ENCODE measurements at regions not wholly inside any gene's neighbourhood (a gene's known extent, or its start where the extent isn't known, plus 50 kb on each side); places are given as distances from the start of the nearest gene placed in this dataset.
A peak's percentile ranks its signal among the peaks of the same experiment; 100 is the strongest.

DNA sequence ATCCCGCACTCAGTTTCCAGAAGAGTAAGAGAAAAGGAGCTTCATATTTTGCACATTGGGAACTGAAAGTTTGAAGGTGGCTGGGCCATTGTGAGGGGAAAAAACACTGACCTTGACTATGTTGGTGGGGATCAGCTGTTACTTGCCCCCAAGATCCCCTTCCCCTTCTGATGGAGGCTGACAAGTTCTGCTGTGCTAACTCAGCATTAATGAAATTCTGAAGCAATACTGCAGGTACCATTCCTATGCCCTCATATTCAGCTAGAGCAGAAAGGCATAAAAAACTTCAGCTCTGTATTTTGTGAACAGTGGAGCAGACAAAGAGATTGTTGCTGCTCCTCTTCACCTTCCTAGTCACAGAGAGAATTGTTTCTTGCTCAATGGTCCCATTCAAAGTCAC lies 1013.8 kb upstream of the C9orf72 start:
- DNase-seq: no peak

DNA sequence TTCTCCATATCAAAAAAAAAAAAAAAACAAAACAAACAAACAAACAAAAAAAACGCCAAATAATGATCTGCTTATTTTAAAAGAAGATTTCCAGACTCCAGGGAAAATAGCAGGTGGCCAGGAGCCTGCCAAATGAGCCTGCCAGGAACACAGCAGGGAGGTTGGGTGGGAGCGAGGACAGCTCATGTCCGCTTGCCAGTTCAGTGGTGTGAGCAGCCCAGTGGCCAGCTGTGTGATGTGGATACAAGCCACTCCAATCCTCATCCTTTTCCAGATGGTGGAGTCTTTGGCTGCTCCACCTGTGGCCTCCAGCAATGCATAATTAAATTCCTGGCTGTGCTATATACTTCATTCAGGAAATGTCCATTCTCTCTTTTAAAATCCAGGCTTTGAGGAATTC lies 1025.1 kb upstream of the C9orf72 start:
- peak in 33 of 58 donors; percentile 1 to 66 (median 10) for DNase-seq

GRCh38 chr9:28600226-28600625 lies 1026.9 kb upstream of the C9orf72 start:
- no peak for DNase-seq

DNA sequence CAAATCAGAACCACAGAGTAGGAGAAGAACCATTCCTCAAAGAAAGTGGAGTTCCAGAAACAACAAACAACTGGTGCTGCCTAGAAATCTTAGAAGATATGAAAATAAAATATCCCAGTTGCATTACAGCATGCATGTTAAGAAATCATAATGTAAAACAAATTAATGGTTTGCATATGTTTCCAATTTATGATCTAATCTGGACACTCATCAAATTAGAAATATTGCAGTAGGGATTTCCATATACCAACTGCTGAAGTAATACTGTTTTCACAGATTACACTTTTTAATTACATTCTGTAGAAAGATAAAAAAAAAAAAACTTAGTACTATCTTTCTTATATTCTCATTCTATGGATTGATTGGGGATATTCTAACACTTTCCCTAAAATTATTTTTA lies 1034.6 kb upstream of the C9orf72 start:
- DNase-seq: no peak

DNA sequence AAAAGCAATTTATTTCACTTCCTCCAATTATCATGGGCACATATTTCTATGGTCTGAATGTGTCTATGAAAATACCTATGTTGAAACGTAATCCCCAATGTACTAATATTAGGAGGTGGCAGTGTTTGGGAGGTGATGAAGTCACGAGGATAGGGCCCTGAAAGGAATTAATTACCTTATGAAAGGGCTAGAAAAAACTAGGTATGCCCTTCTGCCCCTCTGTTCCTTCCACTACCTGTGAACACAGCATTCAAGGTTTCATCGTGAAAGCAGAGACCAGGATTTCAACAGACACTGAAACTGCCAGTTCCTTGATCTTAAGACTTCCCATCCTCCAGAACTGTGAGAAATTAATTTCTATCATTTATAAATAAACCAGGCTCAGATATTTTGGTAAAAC lies 1037.1 kb upstream of the C9orf72 start:
- DNase-seq: no peak

- no peak for DNase-seq
Measured at GRCh38 chr9:28616310-28616709, 1043.0 kb upstream of the C9orf72 start.

DNA sequence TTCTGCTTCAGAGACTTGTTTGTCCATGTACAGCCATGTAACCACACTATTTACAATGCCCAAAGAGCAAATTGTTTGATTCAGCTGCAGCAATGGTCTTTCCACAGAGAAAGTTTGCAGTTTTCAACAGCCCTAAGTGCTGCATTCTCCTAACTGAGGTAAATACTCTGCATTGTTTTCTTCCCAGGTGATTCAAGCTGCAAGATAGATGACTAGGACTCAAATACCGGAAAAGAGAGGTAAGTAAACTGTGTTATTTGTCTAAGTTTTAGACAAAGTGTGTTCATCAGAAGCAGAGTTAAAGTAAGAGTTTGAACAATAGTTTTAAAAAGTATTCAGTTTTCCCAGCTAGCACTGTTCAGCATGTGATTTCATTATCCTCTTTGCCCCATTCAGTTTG lies 1046.7 kb upstream of the C9orf72 start:
- no peak for DNase-seq

DNA sequence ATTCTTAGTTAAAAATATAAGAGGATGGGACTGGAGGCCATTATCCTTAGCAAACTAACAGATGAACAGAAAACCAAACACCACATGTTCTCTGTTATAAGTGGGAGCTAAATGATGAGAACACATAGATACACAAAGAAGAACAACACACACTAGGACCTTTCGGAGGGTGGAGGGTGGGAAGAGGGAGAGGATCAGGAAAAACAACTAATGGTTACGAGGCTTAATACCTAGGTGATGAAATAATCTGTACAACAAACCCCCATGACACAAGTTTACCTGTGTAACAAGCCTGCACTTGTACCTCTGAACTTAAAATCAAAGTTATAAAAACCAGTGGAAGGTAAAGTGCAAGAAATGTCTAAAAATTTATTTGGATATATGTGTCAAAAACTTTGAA lies 1047.4 kb upstream of the C9orf72 start:
- no peak for DNase-seq

DNA sequence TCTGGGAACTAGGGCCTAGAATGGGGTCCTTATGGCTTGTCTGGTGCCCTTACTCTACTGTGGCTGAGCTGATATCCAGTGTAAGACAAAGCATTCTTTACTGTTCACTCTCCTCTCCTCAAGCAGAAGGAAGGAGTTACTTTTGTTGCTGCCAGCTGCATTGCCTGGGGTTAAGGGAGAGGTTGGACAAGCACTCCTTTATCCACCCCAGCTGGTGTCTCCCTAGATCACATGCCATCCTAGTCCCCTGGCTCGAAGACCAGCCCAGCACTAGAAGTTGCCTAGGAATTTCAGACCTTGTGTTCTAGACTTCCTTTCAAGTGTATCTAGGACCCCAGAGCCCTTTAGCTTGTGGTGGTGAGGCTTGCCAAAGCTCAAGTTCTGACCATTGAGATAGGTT lies 1051.5 kb upstream of the C9orf72 start:
- DNase-seq: no peak

DNA sequence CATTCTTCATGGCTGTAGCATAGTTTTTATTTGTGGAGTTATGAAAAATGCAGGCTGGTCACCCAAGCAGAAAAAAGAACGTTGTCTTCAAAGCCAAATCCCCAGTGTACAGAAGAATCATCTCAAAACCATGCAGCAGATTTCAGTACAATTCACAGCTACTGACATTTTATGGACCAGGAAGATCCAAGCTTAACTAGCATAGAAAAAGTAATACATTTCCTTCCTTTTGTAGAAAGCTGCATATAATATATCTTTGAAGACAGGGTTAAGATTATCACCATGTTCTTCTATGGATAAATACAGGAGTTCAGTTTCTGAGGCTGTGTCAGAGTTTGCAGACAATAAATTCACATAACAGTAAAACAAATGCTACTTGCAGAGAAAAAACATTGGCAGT lies 1054.8 kb upstream of the C9orf72 start:
- no peak for DNase-seq

- no peak for DNase-seq
Measured at GRCh38 chr9:28648723-28649122, 1075.4 kb upstream of the C9orf72 start.

DNA sequence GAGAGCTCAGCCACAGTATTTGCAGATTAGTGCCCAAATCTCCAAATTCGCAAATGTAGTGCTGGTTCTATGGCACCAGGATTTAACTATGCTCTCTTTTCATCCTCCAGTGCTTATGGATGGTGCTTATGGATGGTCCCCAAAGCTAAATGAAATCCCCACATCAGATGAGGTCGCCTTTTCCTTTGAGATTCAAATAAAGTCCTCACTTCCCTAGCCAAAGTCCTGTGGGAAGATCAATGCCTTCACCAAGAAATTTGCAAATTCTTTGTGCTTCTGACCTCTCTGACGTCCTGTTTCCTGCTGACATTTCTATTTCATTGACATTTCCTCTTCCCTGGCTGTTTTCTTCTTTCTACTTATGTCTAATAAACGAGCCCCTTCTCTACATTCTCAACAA lies 1077.0 kb upstream of the C9orf72 start:
- DNase-seq: no peak

- DNase-seq: no peak
Measured at GRCh38 chr9:28651050-28651722, 1077.9 kb upstream of the C9orf72 start.

- DNase-seq: no peak
Measured at GRCh38 chr9:28653216-28653615, 1079.9 kb upstream of the C9orf72 start.

DNA sequence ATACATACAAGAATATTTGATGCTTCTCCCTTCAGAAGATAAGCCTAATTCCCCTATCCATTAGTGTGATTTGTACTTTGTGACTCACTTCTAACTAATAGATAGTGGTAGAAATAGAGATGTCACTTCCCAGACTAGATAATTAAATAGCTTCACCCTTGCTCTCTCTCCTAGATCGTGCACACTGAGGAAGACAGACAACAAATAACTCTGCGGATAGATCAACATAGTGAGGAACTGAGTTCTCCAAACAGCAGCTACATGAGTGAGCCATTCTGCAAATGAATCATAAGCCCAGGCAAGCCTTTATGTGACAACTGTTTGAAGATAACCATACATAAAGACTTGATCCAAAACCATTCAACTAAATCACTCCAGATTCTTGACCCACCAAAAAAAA lies 1083.4 kb upstream of the C9orf72 start:
- no peak for DNase-seq

DNA sequence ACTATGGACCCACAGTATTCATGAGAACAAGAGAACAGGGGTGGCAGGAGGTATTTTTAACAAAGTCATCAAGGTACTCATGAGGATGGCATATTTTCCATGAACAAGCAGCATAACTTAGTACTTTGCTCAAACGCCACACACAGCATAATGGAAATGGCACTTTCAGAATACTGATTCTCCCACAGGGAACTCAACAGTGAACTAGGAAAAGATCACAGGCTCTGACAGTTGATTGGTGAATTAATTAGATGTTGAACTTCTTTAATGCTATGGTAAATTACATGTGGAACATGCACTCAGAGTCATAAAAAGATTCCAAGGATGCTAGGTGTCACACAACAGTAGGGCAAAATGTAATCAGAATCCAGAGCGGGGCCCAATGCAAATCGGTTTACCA lies 1088.6 kb upstream of the C9orf72 start:
- DNase-seq: no peak

DNA sequence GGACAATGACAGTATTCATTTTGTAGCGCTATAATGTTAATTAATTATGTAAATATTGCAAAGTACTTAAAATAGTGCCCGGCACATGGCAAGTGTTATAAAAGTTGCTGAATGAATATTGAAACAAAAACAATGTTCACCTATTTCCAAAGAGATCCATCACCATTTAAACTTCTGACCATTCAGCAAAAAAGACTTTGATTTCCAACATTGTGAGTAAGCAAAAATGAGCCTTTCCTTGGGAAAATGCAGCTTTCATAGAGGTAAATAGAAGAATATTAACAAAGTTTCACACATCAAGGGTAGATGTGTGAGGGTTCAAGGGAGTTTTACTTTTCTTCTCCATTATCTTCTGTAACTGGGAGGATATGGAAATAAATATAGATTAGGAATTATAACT lies 1089.4 kb upstream of the C9orf72 start:
- DNase-seq: no peak

- DNase-seq: no peak
Measured at GRCh38 chr9:28668158-28668557, 1094.9 kb upstream of the C9orf72 start.

DNA sequence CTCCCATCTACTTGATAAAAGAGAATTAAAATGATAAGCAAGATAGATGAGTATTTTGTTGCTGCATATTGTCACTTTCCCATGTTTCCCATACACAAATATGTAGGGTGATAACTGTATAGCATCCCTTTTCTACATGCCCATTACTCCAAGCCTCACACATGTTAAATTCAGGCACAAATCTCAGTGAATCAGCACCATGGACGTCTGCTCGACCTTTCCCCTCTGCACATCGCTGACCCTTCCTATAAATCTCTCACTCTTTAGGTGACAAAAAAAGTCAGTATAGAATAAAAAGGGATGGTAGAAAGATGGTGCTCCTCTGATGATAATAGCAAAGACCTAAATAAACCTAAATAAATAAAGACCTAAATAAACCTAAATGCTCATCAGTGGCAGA lies 1097.7 kb upstream of the C9orf72 start:
- DNase-seq: no peak

- no peak for DNase-seq
Measured at GRCh38 chr9:28678097-28678496, 1104.8 kb upstream of the C9orf72 start.

DNA sequence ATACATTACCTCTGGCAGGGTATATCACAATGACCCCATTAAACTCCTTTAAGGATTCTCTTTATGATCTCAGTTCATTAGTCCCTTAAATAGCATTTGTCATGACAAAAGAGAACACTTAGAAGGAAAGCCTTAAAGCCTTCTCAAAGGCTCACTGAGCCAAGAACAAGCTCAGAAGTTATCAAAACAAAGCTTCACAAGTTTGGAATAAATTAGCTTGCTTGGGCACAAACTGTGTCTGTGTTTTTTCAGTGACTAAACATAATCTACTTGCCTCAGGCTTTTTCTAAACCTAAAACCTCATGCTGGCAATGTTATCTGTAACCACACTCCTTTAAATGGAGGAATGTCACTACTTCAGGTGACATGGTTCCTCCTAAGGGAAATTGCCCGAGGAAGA lies 1114.9 kb upstream of the C9orf72 start:
- DNase-seq: no peak

DNA sequence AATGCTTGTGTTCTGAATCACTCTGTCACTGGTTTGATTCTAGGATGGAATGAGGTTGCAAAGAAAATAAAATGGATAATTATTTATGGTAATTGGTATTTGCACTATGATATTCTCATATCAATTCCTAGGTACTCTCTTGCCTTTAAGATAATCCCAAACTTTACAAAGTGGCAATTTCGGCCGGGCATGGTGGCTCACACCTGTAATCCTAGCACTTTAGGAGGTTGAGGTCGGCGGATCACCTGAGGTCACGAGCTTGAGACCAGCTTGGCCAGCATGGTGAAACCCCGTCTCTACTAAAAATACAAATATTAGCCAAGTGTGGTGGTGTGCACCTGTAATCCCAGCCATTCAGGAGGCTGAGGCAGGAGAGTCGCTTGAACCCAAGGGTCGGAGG lies 1118.7 kb upstream of the C9orf72 start:
- DNase-seq: no peak

DNA sequence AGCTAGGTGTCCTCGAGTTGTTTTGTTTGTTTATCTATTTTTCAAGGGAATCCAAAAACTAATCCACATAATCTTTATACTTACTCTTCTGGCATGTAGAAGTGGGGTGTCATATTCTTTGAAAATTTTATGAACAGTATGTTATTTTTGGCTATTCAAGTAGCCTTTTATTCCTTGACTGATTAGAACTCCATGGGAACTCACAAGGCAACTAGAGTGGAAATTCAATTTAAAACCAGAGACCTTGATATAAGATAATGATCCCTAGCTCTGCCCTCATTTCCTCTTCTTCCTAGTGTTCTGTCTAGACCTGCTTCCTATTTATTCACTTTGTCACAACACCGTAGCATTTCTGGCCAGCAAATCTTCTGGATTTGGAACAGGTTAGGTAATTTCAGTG lies 1123.7 kb upstream of the C9orf72 start:
- no peak for DNase-seq

- DNase-seq: no peak
Measured at GRCh38 chr9:28699632-28700031, 1126.4 kb upstream of the C9orf72 start.
